WTC11 (cell line): ENCODE measurements at regions not wholly inside any gene's neighbourhood (a gene's known extent, or its start where the extent isn't known, plus 50 kb on each side); places are given as distances from the start of the nearest gene placed in this dataset.

Experiments used
- ATF3 ChIP-seq: sonication (generic); formaldehyde crosslinking; conservative IDR thresholded peaks from 2 replicates; pipeline ENCODE4 v1.8.1; 2022; ENCODE audit warnings: mild to moderate bottlenecking, missing genetic modification reagents
- CREB1 ChIP-seq: sonication (generic); formaldehyde crosslinking; IDR thresholded peaks from 2 replicates; pipeline ENCODE4 v1.8.0; 2023; ENCODE audit warnings: mild to moderate bottlenecking, missing genetic modification reagents
- NFYB ChIP-seq: sonication (generic); formaldehyde crosslinking; conservative IDR thresholded peaks from 2 replicates; pipeline ENCODE4 v1.8.0; 2022; ENCODE audit warnings: low read depth, missing genetic modification reagents
- SMAD3 ChIP-seq: sonication (generic); formaldehyde crosslinking; IDR thresholded peaks from 2 replicates; pipeline ENCODE4 v1.8.0; 2022; ENCODE audit warnings: missing genetic modification reagents, mild to moderate bottlenecking, borderline replicate concordance
- SMAD4 ChIP-seq: sonication (generic); formaldehyde crosslinking; IDR thresholded peaks from 2 replicates; pipeline ENCODE4 v1.8.0; 2022; ENCODE audit warnings: mild to moderate bottlenecking, missing genetic modification reagents
- ZBTB21 ChIP-seq: sonication (generic); formaldehyde crosslinking; IDR thresholded peaks from 2 replicates; pipeline ENCODE4 v1.8.1; 2023; ENCODE audit warnings: mild to moderate bottlenecking, missing genetic modification reagents, borderline replicate concordance
- ZNF138 ChIP-seq: sonication (generic); formaldehyde crosslinking; conservative IDR thresholded peaks from 2 replicates; pipeline ENCODE4 v1.8.1; 2022; ENCODE audit warnings: mild to moderate bottlenecking, moderate library complexity, missing genetic modification reagents
- TF ChIP-seq, protein P1 (sequence below): sonication (generic); formaldehyde crosslinking; IDR thresholded peaks from 2 replicates; pipeline ENCODE4 v1.8.0; 2022; ENCODE audit warnings: mild to moderate bottlenecking, missing genetic modification reagents
- TF ChIP-seq, protein P2 (sequence below): fragments of 200-600 bp; IDR thresholded peaks from 2 replicates; pipeline ENCODE4 v1.8.0; 2022; ENCODE audit warnings: antibody characterized with exemption
- TF ChIP-seq, protein P3 (sequence below): sonication (generic); formaldehyde crosslinking; IDR thresholded peaks from 2 replicates; pipeline ENCODE4 v1.8.0; 2022; ENCODE audit warnings: mild to moderate bottlenecking, missing genetic modification reagents
- TF ChIP-seq, protein P4 (sequence below): sonication (generic); formaldehyde crosslinking; IDR thresholded peaks from 2 replicates; pipeline ENCODE4 v1.8.1; 2022; ENCODE audit warnings: mild to moderate bottlenecking, missing genetic modification reagents, moderate library complexity, borderline replicate concordance

- no peak for TF ChIP-seq NFYB (CRISPR knock-in tag)
- no peak for TF ChIP-seq SMAD3 (CRISPR knock-in tag)
- TF ChIP-seq, protein P1, sequence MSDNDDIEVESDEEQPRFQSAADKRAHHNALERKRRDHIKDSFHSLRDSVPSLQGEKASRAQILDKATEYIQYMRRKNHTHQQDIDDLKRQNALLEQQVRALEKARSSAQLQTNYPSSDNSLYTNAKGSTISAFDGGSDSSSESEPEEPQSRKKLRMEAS, result no peak
- TF ChIP-seq ZBTB21 (CRISPR knock-in tag), result no peak
- TF ChIP-seq, protein P2, sequence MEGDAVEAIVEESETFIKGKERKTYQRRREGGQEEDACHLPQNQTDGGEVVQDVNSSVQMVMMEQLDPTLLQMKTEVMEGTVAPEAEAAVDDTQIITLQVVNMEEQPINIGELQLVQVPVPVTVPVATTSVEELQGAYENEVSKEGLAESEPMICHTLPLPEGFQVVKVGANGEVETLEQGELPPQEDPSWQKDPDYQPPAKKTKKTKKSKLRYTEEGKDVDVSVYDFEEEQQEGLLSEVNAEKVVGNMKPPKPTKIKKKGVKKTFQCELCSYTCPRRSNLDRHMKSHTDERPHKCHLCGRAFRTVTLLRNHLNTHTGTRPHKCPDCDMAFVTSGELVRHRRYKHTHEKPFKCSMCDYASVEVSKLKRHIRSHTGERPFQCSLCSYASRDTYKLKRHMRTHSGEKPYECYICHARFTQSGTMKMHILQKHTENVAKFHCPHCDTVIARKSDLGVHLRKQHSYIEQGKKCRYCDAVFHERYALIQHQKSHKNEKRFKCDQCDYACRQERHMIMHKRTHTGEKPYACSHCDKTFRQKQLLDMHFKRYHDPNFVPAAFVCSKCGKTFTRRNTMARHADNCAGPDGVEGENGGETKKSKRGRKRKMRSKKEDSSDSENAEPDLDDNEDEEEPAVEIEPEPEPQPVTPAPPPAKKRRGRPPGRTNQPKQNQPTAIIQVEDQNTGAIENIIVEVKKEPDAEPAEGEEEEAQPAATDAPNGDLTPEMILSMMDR, result no peak
- TF ChIP-seq, protein P3, sequence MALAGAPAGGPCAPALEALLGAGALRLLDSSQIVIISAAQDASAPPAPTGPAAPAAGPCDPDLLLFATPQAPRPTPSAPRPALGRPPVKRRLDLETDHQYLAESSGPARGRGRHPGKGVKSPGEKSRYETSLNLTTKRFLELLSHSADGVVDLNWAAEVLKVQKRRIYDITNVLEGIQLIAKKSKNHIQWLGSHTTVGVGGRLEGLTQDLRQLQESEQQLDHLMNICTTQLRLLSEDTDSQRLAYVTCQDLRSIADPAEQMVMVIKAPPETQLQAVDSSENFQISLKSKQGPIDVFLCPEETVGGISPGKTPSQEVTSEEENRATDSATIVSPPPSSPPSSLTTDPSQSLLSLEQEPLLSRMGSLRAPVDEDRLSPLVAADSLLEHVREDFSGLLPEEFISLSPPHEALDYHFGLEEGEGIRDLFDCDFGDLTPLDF, result no peak
- TF ChIP-seq, protein P4, sequence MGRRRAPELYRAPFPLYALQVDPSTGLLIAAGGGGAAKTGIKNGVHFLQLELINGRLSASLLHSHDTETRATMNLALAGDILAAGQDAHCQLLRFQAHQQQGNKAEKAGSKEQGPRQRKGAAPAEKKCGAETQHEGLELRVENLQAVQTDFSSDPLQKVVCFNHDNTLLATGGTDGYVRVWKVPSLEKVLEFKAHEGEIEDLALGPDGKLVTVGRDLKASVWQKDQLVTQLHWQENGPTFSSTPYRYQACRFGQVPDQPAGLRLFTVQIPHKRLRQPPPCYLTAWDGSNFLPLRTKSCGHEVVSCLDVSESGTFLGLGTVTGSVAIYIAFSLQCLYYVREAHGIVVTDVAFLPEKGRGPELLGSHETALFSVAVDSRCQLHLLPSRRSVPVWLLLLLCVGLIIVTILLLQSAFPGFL (CRISPR knock-in tag), result no peak
- no peak for TF ChIP-seq ZNF138 (CRISPR knock-in tag)
- no peak for TF ChIP-seq SMAD4 (CRISPR knock-in tag)
- no peak for TF ChIP-seq ATF3 (CRISPR knock-in tag)
- TF ChIP-seq CREB1 (CRISPR knock-in tag), result no peak
Observed at GRCh38 chr2:120464448-120464931, 118.6 kb downstream of the INHBB start.
